ENCODE measurements at regions not wholly inside any gene's neighbourhood (a gene's known extent, or its start where the extent isn't known, plus 50 kb on each side); places are given as distances from the start of the nearest gene placed in this dataset.

DNA sequence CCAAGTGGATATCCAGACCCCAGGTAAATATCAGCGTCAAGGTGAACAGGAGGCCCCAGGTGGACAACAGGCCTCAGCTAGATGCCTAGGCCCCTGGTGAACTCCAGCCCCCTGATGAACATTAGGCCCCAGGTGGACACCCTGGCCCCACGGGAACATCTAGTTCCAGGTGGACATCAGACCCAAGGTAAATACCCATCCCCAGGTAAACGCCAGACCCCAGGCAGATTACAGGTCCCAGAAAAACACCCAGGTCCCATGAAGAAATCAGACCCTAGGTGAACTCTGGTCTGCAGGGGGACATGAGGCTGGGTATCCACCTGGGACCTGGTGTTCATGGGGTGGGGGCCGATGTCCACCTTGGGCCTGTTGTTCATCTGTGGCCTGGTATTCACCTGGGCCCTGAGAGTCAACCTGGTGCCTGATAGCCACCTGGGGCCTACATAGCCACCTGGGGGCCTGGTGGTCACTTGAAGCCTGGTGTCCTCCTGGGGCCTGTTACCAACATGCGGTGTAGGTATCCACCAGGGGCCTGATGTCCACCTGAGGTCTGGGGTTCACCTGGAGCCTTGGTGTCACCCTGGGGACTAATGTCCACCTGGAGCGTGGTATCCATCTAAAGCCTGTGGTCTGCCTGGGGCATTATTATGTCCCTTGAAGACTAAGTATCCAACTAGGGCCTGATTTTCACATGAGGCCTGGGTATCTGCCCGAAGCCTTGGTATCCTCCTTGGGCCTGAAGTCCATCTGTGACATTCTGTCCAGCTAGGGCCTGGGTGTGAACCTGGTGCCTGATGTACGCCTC, 56.8 kb upstream of the SEPTIN5 start (continued):
- TF ChIP-seq NCOA2 (IDR thresholded peaks at IDR 0.05; ENCODE audit: partially characterized antibody in 2 of 2) = no peak
- TF ChIP-seq FOXJ3 (CRISPR knock-in tag; IDR thresholded peaks at IDR 0.05) = no peak
- TF ChIP-seq ETV5 (CRISPR knock-in tag; IDR thresholded peaks at IDR 0.05; ENCODE audit: low read depth) = no peak
- no peak for TF ChIP-seq ZNF668 (CRISPR knock-in tag; IDR thresholded peaks at IDR 0.05)
- no peak for TF ChIP-seq SMARCC2 (IDR thresholded peaks at IDR 0.05; ENCODE audit: low read depth)
- TF ChIP-seq ZNF274 (IDR thresholded peaks at IDR 0.05; ENCODE audit: borderline replicate concordance, low read depth, low read length) = no peak
- TF ChIP-seq, protein P1, sequence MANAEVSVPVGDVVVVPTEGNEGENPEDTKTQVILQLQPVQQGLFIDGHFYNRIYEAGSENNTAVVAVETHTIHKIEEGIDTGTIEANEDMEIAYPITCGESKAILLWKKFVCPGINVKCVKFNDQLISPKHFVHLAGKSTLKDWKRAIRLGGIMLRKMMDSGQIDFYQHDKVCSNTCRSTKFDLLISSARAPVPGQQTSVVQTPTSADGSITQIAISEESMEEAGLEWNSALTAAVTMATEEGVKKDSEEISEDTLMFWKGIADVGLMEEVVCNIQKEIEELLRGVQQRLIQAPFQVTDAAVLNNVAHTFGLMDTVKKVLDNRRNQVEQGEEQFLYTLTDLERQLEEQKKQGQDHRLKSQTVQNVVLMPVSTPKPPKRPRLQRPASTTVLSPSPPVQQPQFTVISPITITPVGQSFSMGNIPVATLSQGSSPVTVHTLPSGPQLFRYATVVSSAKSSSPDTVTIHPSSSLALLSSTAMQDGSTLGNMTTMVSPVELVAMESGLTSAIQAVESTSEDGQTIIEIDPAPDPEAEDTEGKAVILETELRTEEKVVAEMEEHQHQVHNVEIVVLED (CRISPR knock-in tag; IDR thresholded peaks at IDR 0.05) = 0 out of 2 replicates have a peak, but pooled peaks have one; percentile 15
- no peak for TF ChIP-seq NEUROD1 (IDR thresholded peaks at IDR 0.05; ENCODE audit: borderline replicate concordance, low read depth, low read length, partially characterized antibody)
- TF ChIP-seq, protein P2, sequence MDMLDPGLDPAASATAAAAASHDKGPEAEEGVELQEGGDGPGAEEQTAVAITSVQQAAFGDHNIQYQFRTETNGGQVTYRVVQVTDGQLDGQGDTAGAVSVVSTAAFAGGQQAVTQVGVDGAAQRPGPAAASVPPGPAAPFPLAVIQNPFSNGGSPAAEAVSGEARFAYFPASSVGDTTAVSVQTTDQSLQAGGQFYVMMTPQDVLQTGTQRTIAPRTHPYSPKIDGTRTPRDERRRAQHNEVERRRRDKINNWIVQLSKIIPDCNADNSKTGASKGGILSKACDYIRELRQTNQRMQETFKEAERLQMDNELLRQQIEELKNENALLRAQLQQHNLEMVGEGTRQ (CRISPR knock-in tag; IDR thresholded peaks at IDR 0.05) = peak; percentile 29; the same call in 1 of the 2 replicates
- no peak for TF ChIP-seq MEIS2 (IDR thresholded peaks at IDR 0.05; ENCODE audit: partially characterized antibody)
- TF ChIP-seq JUN (IDR thresholded peaks at IDR 0.05; ENCODE audit: borderline replicate concordance, low read depth, low read length) = no peak
- no peak for TF ChIP-seq JUN (CRISPR knock-in tag; IDR thresholded peaks at IDR 0.05; ENCODE audit: borderline replicate concordance)
- TF ChIP-seq TEAD2 (tag; IDR thresholded peaks at IDR 0.05) = no peak
- no peak for TF ChIP-seq KAT8 (IDR thresholded peaks at IDR 0.05; ENCODE audit: low read depth)
- 0 out of 4 replicates have a peak, but pooled peaks of 1 of the 2 experiments have one; percentile 46 for TF ChIP-seq TEAD1 (CRISPR knock-in tag; IDR thresholded peaks at IDR 0.05)
- TF ChIP-seq EZH2 (IDR thresholded peaks at IDR 0.05; ENCODE audit: borderline replicate concordance, low read depth, low read length) = no peak
- no peak for TF ChIP-seq ZNF830 (CRISPR knock-in tag; IDR thresholded peaks at IDR 0.05)
- TF ChIP-seq SAFB2 (IDR thresholded peaks at IDR 0.05; ENCODE audit: borderline replicate concordance, low read depth, low read length, severe bottlenecking) = no peak
- no peak for TF ChIP-seq PHF8 (IDR thresholded peaks at IDR 0.05; ENCODE audit: borderline replicate concordance, low read length)
- TF ChIP-seq, protein P3, sequence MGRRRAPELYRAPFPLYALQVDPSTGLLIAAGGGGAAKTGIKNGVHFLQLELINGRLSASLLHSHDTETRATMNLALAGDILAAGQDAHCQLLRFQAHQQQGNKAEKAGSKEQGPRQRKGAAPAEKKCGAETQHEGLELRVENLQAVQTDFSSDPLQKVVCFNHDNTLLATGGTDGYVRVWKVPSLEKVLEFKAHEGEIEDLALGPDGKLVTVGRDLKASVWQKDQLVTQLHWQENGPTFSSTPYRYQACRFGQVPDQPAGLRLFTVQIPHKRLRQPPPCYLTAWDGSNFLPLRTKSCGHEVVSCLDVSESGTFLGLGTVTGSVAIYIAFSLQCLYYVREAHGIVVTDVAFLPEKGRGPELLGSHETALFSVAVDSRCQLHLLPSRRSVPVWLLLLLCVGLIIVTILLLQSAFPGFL (CRISPR knock-in tag; IDR thresholded peaks at IDR 0.05) = no peak
- TF ChIP-seq, protein P4, sequence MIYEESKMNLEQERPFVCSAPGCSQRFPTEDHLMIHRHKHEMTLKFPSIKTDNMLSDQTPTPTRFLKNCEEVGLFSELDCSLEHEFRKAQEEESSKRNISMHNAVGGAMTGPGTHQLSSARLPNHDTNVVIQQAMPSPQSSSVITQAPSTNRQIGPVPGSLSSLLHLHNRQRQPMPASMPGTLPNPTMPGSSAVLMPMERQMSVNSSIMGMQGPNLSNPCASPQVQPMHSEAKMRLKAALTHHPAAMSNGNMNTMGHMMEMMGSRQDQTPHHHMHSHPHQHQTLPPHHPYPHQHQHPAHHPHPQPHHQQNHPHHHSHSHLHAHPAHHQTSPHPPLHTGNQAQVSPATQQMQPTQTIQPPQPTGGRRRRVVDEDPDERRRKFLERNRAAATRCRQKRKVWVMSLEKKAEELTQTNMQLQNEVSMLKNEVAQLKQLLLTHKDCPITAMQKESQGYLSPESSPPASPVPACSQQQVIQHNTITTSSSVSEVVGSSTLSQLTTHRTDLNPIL (CRISPR knock-in tag; IDR thresholded peaks at IDR 0.05) = no peak
- TF ChIP-seq YBX1 (IDR thresholded peaks at IDR 0.05) = no peak
- no peak for TF ChIP-seq CCNT2 (IDR thresholded peaks at IDR 0.05; ENCODE audit: borderline replicate concordance, extremely low read depth, insufficient read length, low read depth, low read length)
